OCI-LY3 (cell line): ENCODE measurements at regions not wholly inside any gene's neighbourhood (a gene's known extent, or its start where the extent isn't known, plus 50 kb on each side); places are given as distances from the start of the nearest gene placed in this dataset.

Experiments used
- EZH2phosphoT487 ChIP-seq: fragments of 200-600 bp; shearing (Covaris generic); IDR thresholded peaks from 2 replicates; pipeline ENCODE4 v1.6.1; 2018; ENCODE audit warnings: antibody characterized with exemption, mixed run types, low read depth
- TF ChIP-seq, protein P1 (sequence below): fragments of 200-600, 300-600 bp; sonication (generic); IDR thresholded peaks from 2 replicates; pipeline ENCODE4 v1.5.1; 2014; ENCODE audit warnings: antibody characterized with exemption, low read length, low read depth

DNA sequence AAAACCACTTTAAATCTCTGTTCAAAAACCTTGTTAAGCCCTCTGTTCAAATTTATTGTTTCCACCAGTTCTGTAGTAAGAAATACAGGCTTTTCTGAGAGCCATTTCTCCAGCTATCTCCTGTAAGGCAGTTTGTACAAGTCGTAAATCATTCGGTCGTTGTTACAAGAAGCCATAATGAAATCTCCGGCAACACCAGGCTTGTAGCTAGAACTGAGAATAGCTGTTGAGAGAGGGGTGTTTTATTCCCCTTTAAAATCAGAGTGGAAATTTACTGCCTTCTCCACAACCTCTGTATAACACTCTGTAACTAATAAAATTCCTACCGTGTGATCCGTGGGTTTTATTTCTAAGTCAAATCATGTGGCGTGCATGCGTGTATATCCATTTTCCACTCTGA is 335.8 kb upstream of the KAZN start:
- TF ChIP-seq, protein P1, sequence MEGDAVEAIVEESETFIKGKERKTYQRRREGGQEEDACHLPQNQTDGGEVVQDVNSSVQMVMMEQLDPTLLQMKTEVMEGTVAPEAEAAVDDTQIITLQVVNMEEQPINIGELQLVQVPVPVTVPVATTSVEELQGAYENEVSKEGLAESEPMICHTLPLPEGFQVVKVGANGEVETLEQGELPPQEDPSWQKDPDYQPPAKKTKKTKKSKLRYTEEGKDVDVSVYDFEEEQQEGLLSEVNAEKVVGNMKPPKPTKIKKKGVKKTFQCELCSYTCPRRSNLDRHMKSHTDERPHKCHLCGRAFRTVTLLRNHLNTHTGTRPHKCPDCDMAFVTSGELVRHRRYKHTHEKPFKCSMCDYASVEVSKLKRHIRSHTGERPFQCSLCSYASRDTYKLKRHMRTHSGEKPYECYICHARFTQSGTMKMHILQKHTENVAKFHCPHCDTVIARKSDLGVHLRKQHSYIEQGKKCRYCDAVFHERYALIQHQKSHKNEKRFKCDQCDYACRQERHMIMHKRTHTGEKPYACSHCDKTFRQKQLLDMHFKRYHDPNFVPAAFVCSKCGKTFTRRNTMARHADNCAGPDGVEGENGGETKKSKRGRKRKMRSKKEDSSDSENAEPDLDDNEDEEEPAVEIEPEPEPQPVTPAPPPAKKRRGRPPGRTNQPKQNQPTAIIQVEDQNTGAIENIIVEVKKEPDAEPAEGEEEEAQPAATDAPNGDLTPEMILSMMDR, result no peak
- no peak for TF ChIP-seq EZH2phosphoT487
